ENCODE measurements at regions not wholly inside any gene's neighbourhood (a gene's known extent, or its start where the extent isn't known, plus 50 kb on each side); places are given as distances from the start of the nearest gene placed in this dataset.
"Not testable (repeated sequence)": the region's sequence is repeated elsewhere in the genome, so short reads cannot be mapped to it uniquely, and the experiment has no call there.

DNA sequence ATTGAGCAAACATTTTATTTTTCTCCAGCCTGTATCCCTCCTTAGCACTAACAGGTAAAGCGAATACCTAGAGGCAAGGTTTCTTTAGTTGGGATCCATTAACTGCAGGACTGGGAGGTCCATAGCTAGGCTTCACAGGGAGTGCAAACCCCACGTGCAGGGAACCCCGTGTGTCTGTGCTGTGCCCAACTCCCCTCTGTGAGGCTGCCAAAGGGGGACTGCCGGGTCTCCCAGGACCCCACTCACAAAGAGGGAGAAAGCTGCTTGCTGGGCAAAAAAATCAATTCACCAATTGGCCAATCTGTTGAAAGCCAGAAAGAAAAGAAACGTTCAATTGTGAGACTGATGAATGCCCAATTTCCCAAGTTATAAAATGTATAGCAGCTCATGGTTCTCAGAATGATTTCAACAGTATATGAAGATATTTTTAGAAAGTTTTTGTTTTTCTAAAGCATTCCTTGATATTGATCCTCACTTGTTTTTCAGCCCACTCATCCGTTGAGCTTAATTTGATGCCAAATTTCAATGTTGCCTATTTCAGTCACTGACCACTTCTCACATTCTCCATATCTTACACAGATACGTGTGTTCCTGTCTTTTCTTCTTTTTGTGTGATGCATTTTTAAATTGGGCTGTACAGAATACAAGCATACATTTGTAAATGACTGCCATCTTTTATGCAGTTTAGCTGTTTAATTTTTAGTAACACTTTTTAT lies 202.7 kb upstream of the PRSS58 start:
- peaks cover 14% of the 10 kb centered on the region for H3K4me1 ChIP-seq (ENCODE audit: insufficient read depth, low read length)
- no peaks in the 10 kb centered on the region for H3K27me3 ChIP-seq (ENCODE audit: insufficient read depth, low read length)
- no peaks in the 10 kb centered on the region for H3K9me3 ChIP-seq (ENCODE audit: low read depth, low read length)
- H3K4me3 ChIP-seq (ENCODE audit: low read length), result no peak overlapping the region

DNA sequence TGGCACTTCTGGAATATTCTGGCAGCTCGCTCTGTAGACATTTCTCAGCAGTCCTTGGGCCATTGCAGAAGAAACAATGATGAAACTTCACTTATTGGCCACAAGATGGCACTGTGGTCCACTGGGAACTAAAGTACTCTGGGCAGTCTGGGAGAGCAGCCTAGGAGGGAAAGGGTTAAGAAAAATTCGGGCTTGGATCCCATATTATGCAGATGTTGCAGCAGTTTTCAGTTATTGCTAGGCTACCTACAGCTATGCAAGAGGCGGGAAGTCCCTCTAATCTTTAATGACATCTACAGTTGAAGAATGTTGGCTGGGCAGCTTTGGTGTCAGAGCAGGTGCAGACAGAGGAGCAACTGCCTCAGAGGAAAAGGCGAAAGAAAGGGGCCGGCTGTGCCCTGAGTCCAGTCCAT lies 201.7 kb upstream of the PRSS58 start:
- Histone ChIP-seq H3K4me1 (ENCODE audit: insufficient read depth, low read length) (peaks cover 14% of the 10 kb centered on the region), H3K9me3 (ENCODE audit: low read depth, low read length) (no peaks in the 10 kb centered on the region), H3K4me3 (ENCODE audit: low read length) (no peak overlapping the region), H3K27me3 (ENCODE audit: insufficient read depth, low read length) (no peaks in the 10 kb centered on the region)

DNA sequence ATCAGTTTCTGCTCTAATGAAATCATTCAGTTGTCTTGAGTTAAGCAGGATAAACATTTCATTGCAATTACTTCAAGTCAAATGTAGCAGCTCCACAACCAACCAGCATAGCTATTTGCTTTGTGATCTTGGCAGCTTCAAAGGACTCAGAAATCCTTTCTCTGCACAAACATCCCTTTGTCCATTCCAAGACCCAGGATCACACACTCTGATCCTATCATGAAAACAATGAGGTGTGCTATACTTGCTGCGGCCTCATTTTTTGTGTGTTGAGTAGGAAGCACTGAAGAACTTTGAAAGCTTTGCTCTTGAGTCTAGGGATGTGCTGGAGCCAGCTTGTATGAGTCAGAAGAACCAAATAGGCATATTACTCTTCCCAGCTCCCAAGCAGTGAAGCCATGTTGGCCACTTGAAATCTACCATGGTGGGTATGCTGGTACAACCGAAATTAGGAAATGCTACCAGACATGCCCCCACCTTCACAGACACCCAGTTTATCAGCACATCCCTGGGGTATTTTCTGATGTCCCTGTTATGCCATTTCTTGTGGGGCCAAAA lies 199.4 kb upstream of the PRSS58 start:
- H3K4me1 ChIP-seq (ENCODE audit: insufficient read depth, low read length), result no peaks in the 10 kb centered on the region
- no peak overlapping the region for H3K4me3 ChIP-seq (ENCODE audit: low read length)
- H3K27me3 ChIP-seq (ENCODE audit: insufficient read depth, low read length), result no peaks in the 10 kb centered on the region
- H3K9me3 ChIP-seq (ENCODE audit: low read depth, low read length), result no peaks in the 10 kb centered on the region

DNA sequence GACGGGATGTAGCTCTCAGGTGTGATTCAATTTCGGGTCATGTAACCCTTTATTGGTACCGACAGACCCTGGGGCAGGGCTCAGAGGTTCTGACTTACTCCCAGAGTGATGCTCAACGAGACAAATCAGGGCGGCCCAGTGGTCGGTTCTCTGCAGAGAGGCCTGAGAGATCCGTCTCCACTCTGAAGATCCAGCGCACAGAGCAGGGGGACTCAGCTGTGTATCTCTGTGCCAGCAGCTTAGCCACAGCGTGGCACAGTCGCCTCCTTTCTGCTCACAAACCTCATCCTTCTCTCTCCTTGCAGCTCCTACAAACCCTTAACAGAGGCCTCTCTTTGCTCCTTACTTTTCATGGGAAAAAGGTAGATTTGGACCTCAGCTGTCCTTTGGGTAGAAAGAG lies 197.5 kb upstream of the PRSS58 start:
- H3K27me3 ChIP-seq (ENCODE audit: insufficient read depth, low read length), result no peaks in the 10 kb centered on the region
- H3K4me1 ChIP-seq (ENCODE audit: insufficient read depth, low read length), result no peaks in the 10 kb centered on the region
- no peaks in the 10 kb centered on the region for H3K9me3 ChIP-seq (ENCODE audit: low read depth, low read length)
- no peak overlapping the region for H3K4me3 ChIP-seq (ENCODE audit: low read length)

DNA sequence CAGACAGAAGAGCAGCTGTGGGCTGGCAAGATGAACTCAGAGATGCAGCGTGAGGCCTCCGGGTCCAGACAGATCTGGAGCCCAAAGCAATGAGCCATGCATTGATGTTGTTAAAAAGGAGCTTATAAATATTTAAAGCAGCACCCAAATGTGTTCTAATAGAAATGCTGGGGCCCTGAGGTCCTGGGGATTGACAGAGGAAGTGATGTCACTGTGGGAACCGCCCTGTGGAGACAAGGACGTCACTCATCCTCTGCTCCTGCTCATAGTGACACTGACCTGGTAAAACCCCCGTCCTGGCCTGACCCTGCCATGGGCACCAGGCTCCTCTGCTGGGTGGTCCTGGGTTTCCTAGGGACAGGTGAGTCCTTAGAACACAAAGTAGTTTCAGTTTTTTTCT lies 197.0 kb upstream of the PRSS58 start:
- Histone ChIP-seq H3K9me3 (ENCODE audit: low read depth, low read length) (no peaks in the 10 kb centered on the region), H3K4me3 (ENCODE audit: low read length) (no peak overlapping the region), H3K4me1 (ENCODE audit: insufficient read depth, low read length) (no peaks in the 10 kb centered on the region)

DNA sequence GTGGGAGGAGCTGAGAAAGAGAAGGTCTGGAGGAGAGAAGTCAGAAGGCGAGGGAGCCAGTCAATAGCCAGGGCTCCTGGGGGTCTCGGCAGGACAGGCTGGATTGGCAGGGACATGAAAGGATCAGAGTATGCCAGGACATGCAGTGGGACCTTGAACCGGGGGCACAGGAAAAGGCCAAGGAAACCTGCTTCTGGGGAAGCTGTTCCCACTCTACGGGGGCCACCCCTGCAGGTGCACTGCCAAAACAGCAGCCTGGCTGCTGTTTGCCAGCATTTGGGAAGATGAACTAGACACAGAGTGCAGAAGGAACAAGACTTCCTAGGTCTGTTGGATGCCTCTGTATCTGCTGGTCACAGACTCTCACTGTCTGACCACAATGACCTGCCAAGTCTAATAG lies 194.9 kb upstream of the PRSS58 start:
- no peaks in the 10 kb centered on the region for H3K4me1 ChIP-seq (ENCODE audit: insufficient read depth, low read length)
- no peaks in the 10 kb centered on the region for H3K27me3 ChIP-seq (ENCODE audit: insufficient read depth, low read length)
- H3K9me3 ChIP-seq (ENCODE audit: low read depth, low read length), result no peaks in the 10 kb centered on the region
- no peak overlapping the region for H3K4me3 ChIP-seq (ENCODE audit: low read length)

More for the DNA sequence above, 197.0 kb upstream of the PRSS58 start:
- no peaks in the 10 kb centered on the region for H3K27me3 ChIP-seq (ENCODE audit: insufficient read depth, low read length)

DNA sequence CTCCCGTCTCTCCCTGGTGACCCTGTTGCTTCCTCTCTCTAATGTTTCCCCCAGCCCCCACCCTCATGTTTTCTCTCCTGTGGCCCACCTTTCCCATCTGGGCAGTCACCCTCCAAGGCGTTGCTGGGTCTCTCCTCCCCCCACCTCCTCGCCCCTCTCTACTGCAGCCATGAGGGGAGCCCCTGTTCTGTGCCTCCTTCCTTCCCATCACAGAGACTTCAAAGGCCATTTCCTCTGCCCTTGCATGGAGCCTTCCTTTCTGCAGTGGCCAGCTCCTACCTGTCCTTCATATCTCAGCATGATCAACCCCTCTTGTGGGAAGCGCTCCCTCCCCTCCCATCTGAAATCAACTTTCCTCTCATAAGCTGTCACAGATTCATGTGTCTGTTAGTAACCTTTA lies 194.0 kb upstream of the PRSS58 start:
- Histone ChIP-seq H3K9me3 (ENCODE audit: low read depth, low read length) (no peaks in the 10 kb centered on the region), H3K27me3 (ENCODE audit: insufficient read depth, low read length) (no peaks in the 10 kb centered on the region), H3K4me3 (ENCODE audit: low read length) (no peak overlapping the region), H3K4me1 (ENCODE audit: insufficient read depth, low read length) (no peaks in the 10 kb centered on the region)

DNA sequence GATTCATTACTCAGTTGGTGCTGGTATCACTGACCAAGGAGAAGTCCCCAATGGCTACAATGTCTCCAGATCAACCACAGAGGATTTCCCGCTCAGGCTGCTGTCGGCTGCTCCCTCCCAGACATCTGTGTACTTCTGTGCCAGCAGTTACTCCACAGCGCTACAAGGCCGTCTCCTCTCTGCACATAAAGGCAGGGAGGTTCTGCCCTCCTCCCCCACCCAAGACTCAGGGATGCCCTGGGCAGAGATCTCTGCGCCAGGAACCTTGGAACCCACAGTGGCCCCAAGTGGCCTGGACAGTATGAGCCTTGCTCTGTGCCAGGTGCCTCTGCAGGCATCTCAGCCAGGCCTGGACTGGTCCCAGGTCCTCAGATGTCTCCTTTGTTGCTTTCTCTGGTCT lies 193.4 kb upstream of the PRSS58 start:
- no peaks in the 10 kb centered on the region for H3K9me3 ChIP-seq (ENCODE audit: low read depth, low read length)
- H3K27me3 ChIP-seq (ENCODE audit: insufficient read depth, low read length), result no peaks in the 10 kb centered on the region
- no peaks in the 10 kb centered on the region for H3K4me1 ChIP-seq (ENCODE audit: insufficient read depth, low read length)
- no peak overlapping the region for H3K4me3 ChIP-seq (ENCODE audit: low read length)

DNA sequence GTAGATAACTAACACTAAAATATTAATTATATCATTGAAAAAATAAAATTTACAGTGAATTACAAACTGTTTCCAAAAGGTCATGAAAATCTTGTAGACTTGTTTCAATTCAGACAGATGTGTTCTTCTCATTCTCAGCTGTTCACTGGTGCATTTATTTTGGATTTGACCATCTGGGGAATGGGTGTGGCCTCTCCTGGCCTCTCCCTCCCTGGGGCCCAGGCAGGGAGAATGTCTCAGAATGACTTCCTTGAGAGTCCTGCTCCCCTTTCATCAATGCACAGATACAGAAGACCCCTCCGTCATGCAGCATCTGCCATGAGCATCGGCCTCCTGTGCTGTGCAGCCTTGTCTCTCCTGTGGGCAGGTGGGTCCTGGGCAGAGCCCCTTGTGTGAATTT lies 192.8 kb upstream of the PRSS58 start:
- Histone ChIP-seq H3K27me3 (ENCODE audit: insufficient read depth, low read length) (no peaks in the 10 kb centered on the region), H3K9me3 (ENCODE audit: low read depth, low read length) (no peaks in the 10 kb centered on the region), H3K4me3 (ENCODE audit: low read length) (no peak overlapping the region), H3K4me1 (ENCODE audit: insufficient read depth, low read length) (no peaks in the 10 kb centered on the region)

DNA sequence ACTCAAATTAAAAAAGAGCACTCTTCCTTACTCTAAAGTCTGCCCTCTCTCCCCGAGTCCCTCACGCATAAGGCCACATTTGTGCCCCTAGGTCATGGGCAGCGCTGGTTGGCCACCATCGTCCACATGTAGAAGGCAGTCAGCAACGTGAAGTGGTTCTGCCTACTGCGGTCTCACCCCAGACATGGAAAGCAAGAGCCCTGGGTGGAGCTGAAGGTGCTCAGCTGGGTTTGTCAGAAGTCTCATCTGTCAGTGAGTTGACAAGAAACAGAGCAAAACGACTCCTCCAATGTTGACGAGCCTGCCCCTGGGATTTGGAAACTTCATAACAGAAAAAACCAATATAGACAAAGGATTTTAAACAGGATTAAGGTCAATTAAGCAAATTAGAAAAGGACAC lies 192.3 kb upstream of the PRSS58 start:
- H3K27me3 ChIP-seq (ENCODE audit: insufficient read depth, low read length), result no peaks in the 10 kb centered on the region
- H3K4me1 ChIP-seq (ENCODE audit: insufficient read depth, low read length), result peaks cover 1% of the 10 kb centered on the region
- no peaks in the 10 kb centered on the region for H3K9me3 ChIP-seq (ENCODE audit: low read depth, low read length)
- no peak overlapping the region for H3K4me3 ChIP-seq (ENCODE audit: low read length)

DNA sequence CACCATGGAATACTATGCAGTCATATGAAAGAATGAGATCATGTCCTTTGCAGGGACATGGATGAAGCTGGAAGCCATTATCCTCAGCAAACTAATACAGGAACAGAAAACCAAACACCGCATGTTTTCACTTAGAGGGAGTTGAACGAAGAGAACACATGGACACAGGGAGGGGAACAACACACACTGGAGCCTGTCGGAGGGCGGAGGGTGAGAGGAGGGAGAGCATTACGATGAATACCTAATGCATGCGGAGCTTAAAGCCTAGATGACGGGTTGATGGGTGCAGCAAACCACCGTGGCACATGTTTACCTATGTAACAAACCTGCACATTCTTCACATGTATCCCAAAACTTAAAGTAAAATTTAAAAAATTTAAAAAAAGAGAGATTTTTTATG lies 191.0 kb upstream of the PRSS58 start:
- H3K4me3 ChIP-seq (ENCODE audit: low read length); H3K9me3 ChIP-seq (ENCODE audit: low read depth, low read length); H3K27me3 ChIP-seq (ENCODE audit: insufficient read depth, low read length): not testable (repeated sequence)
- peaks cover 15% of the 10 kb centered on the region for H3K4me1 ChIP-seq (ENCODE audit: insufficient read depth, low read length)

DNA sequence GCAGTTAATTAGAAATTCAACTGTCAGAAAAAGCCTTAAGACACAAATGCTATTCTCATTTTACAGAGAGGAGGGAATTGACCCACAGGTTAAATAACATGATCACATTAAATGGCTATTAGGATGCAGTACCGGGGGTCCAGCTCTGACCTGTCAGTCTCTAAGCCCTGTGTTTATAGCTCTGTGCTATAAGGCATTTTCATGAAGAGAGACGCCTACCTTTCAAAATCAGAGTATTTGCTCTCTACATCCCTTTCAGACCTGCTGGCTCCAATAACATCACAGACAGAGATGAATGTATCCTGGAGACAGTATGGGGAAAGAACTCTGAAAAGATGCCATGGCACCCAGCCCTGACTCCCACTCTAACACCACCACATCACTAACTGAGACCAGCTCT lies 189.9 kb upstream of the PRSS58 start:
- Histone ChIP-seq H3K4me1 (ENCODE audit: insufficient read depth, low read length) (peaks cover 26% of the 10 kb centered on the region), H3K4me3 (ENCODE audit: low read length) (no peak overlapping the region), H3K9me3 (ENCODE audit: low read depth, low read length) (no peaks in the 10 kb centered on the region), H3K27me3 (ENCODE audit: insufficient read depth, low read length) (no peaks in the 10 kb centered on the region)

DNA sequence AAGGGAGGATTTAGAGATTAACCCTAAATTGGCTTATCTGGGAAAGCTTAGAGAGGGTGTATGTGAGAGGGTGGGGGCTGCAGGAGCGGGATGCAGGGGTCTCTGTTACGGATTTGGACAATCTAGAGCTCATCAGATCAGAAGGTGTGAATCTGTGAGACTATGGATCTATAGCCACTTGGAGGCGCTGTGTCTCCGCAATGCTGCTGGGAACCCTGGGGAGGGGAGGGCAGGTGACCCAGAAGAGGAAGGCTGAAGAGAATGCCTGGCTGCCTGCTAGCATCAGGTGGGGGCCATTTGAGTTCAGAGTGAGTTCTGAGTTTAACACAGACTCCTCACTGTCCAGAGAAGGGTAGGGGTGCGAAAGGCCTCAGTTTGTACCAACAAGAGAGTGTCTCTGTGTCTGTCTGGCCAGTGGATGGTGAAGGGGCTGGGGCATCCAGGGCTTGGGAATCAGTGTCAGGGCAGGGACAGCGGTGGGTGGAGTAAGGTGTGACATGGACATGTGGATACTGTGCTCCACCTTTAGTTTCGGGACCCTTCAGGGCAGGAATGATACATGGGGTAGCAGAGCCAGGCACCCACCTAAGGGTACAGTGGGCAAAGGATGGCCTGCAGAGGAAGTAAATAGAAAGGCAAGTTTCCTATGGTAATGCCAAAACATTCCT lies 187.3 kb upstream of the PRSS58 start:
- no peaks in the 10 kb centered on the region for H3K9me3 ChIP-seq (ENCODE audit: low read depth, low read length)
- H3K4me1 ChIP-seq (ENCODE audit: insufficient read depth, low read length), result peaks cover 52% of the 10 kb centered on the region

DNA sequence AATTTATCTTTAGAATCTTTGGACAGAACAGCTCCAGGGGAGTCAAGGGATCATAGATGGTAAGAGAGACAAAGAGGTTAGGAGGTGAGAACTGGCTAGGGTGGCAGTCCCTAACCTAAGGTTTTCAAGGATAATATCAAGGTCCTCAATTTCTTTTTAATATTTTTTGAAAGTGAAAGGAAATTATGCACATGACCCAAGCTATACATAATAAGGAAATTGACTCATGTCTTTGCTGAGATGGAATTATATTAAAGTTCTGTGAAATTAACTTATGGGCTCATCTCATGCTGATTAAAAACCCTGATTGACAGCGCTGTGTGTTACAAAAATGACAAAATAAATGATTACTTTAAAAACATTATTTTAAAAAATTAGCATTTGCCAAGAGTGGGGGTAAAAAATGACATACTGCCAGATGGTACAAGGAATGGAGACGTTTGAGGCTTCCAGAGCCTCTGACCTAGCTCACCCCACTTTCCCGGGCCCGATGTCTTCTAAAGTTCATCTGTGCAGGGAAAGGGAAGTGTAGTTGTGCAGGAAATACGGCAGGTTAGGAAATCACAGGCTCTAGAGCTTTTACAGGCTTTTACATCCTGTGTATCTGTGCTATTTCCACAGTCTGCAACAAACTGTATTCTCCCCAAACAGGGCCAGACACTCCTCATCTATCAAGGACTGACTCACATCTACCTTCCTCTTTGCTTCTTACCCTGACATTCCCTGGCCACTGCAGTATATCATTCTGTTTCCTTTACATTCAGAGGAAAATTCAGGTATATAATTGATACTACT lies 185.6 kb upstream of the PRSS58 start:
- Histone ChIP-seq H3K9me3 (ENCODE audit: low read depth, low read length) (no peaks in the 10 kb centered on the region), H3K4me1 (ENCODE audit: insufficient read depth, low read length) (peaks cover 69% of the 10 kb centered on the region), H3K27me3 (ENCODE audit: insufficient read depth, low read length) (no peaks in the 10 kb centered on the region), H3K4me3 (ENCODE audit: low read length) (no peak overlapping the region)

More for the DNA sequence above, 187.3 kb upstream of the PRSS58 start:
- Histone ChIP-seq H3K4me3 (ENCODE audit: low read length) (no peak overlapping the region), H3K27me3 (ENCODE audit: insufficient read depth, low read length) (no peaks in the 10 kb centered on the region)

DNA sequence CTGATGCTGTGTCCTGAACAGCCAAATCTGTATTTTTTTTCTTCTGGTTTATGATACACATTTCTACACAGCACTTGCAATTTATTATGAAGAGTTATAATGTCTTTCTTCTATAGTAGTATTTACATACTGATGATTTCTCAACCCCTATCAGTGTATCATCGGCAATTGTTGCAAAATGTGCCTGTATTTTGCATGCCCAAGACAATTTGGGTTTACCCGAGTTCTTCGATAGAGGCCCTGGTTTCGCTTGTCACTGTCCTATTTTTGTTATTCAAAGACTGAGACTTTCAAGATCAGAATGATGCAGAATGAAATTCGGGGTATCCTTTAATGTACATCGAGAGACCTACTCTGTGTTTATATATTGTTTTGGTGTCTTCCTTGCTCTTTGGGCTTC lies 184.5 kb upstream of the PRSS58 start:
- peaks cover 72% of the 10 kb centered on the region for H3K4me1 ChIP-seq (ENCODE audit: insufficient read depth, low read length)
- H3K4me3 ChIP-seq (ENCODE audit: low read length), result no peak overlapping the region
- H3K27me3 ChIP-seq (ENCODE audit: insufficient read depth, low read length), result no peaks in the 10 kb centered on the region
- H3K9me3 ChIP-seq (ENCODE audit: low read depth, low read length), result no peaks in the 10 kb centered on the region

Measured in mononuclear cell (primary cell).